ENCODE measurements at regions not wholly inside any gene's neighbourhood (a gene's known extent, or its start where the extent isn't known, plus 50 kb on each side); places are given as distances from the start of the nearest gene placed in this dataset.

GRCh38 chr3:31346542-31346979, 186.2 kb upstream of the STT3B start:
- Mint-ChIP-seq H3K4me3 (no peak overlapping the region), H3K27ac (no peak overlapping the region), H3K27me3 (ENCODE audit: low read depth in 2 of 2) (peaks cover 0 to 4% of the 10 kb centered on the region in 2 donors), H3K36me3 (no peaks in the 10 kb centered on the region), H3K9me3 (peaks cover 3% of the 10 kb centered on the region in 2 donors), H3K4me1 (no peaks in the 10 kb centered on the region)
- no peak for ATAC-seq
- Histone ChIP-seq H3K27ac (ENCODE audit: low read length) (no peak overlapping the region), H3K27me3 (ENCODE audit: control insufficient read depth, insufficient read depth, low read length) (no peaks in the 10 kb centered on the region), H3K9me3 (ENCODE audit: control insufficient read depth, insufficient read depth, low read length) (no peaks in the 10 kb centered on the region), H3K4me3 (ENCODE audit: low read length) (no peak overlapping the region), H3K36me3 (ENCODE audit: control insufficient read depth, insufficient read depth, low read length) (no peaks in the 10 kb centered on the region), H3K4me1 (ENCODE audit: control insufficient read depth, insufficient read depth, low read length) (no peaks in the 10 kb centered on the region)
- WGBS (ENCODE audit: insufficient coverage): 91% methylated on average over 5 of the region's 5 CpGs
- no peak for TF ChIP-seq CTCF (IDR thresholded peaks at IDR 0.05)
- intact Hi-C loops (cut with micrococcal nuclease): no loop called here
- no peak for DNase-seq

GRCh38 chr3:31349001-31349748, 183.6 kb upstream of the STT3B start:
- H3K27me3 ChIP-seq (ENCODE audit: control insufficient read depth, insufficient read depth, low read length): no peaks in the 10 kb centered on the region
- TF ChIP-seq CTCF (IDR thresholded peaks at IDR 0.05): no peak
- H3K4me3 Mint-ChIP-seq: no peak overlapping the region
- peaks cover 7% of the 10 kb centered on the region for H3K36me3 Mint-ChIP-seq
- no peaks in the 10 kb centered on the region for H3K4me1 Mint-ChIP-seq
- intact Hi-C loops (cut with micrococcal nuclease): no loop called here
- no CpG with 5 or more reads among the region's 1 CpG for WGBS (ENCODE audit: insufficient coverage)
- H3K27ac ChIP-seq (ENCODE audit: low read length): no peak overlapping the region
- no peak overlapping the region for H3K4me3 ChIP-seq (ENCODE audit: low read length)
- DNase-seq (no peak), ATAC-seq (no peak)
- peaks cover 2 to 7% of the 10 kb centered on the region in 2 donors for H3K27me3 Mint-ChIP-seq (ENCODE audit: low read depth in 2 of 2)
- H3K4me1 ChIP-seq (ENCODE audit: control insufficient read depth, insufficient read depth, low read length): no peaks in the 10 kb centered on the region
- peaks cover 3% of the 10 kb centered on the region in 2 donors for H3K9me3 Mint-ChIP-seq
- H3K36me3 ChIP-seq (ENCODE audit: control insufficient read depth, insufficient read depth, low read length): no peaks in the 10 kb centered on the region
- no peak overlapping the region for H3K27ac Mint-ChIP-seq
- H3K9me3 ChIP-seq (ENCODE audit: control insufficient read depth, insufficient read depth, low read length): no peaks in the 10 kb centered on the region

- Histone ChIP-seq H3K27me3 (ENCODE audit: control insufficient read depth, insufficient read depth, low read length) (no peaks in the 10 kb centered on the region), H3K4me1 (ENCODE audit: control insufficient read depth, insufficient read depth, low read length) (no peaks in the 10 kb centered on the region), H3K9me3 (ENCODE audit: control insufficient read depth, insufficient read depth, low read length) (no peaks in the 10 kb centered on the region), H3K36me3 (ENCODE audit: control insufficient read depth, insufficient read depth, low read length) (no peaks in the 10 kb centered on the region), H3K4me3 (ENCODE audit: low read length) (no peak overlapping the region), H3K27ac (ENCODE audit: low read length) (no peak overlapping the region)
- no peak for TF ChIP-seq CTCF (IDR thresholded peaks at IDR 0.05)
- H3K4me1 Mint-ChIP-seq: no peaks in the 10 kb centered on the region
- H3K4me3 Mint-ChIP-seq: no peak overlapping the region
- intact Hi-C loops (cut with micrococcal nuclease): no loop called here
- 88% methylated on average over 1 of the region's 2 CpGs for WGBS (ENCODE audit: insufficient coverage)
- ATAC-seq (no peak), DNase-seq (no peak)
- peaks cover 7% of the 10 kb centered on the region for H3K36me3 Mint-ChIP-seq
- peaks cover 0 to 7% of the 10 kb centered on the region in 2 donors for H3K27me3 Mint-ChIP-seq (ENCODE audit: low read depth in 2 of 2)
- no peaks in the 10 kb centered on the region for H3K9me3 Mint-ChIP-seq
- H3K27ac Mint-ChIP-seq: no peak overlapping the region
These were observed 182.4 kb upstream of the STT3B start for GRCh38 chr3:31350307-31350706.

GRCh38 chr3:31352331-31352730, 180.4 kb upstream of the STT3B start:
- Mint-ChIP-seq H3K4me1 (no peaks in the 10 kb centered on the region), H3K9me3 (no peaks in the 10 kb centered on the region), H3K36me3 (peaks cover 7% of the 10 kb centered on the region), H3K27me3 (ENCODE audit: low read depth in 2 of 2) (peaks cover 0 to 7% of the 10 kb centered on the region in 2 donors), H3K27ac (no peak overlapping the region), H3K4me3 (no peak overlapping the region)
- H3K27me3 ChIP-seq (ENCODE audit: control insufficient read depth, insufficient read depth, low read length): no peaks in the 10 kb centered on the region
- no peak overlapping the region for H3K4me3 ChIP-seq (ENCODE audit: low read length)
- no peaks in the 10 kb centered on the region for H3K36me3 ChIP-seq (ENCODE audit: control insufficient read depth, insufficient read depth, low read length)
- intact Hi-C loops (cut with micrococcal nuclease): no loop called here
- ATAC-seq (no peak), DNase-seq (no peak)
- TF ChIP-seq CTCF (IDR thresholded peaks at IDR 0.05): no peak
- H3K27ac ChIP-seq (ENCODE audit: low read length): no peak overlapping the region
- no peaks in the 10 kb centered on the region for H3K9me3 ChIP-seq (ENCODE audit: control insufficient read depth, insufficient read depth, low read length)
- H3K4me1 ChIP-seq (ENCODE audit: control insufficient read depth, insufficient read depth, low read length): no peaks in the 10 kb centered on the region
